ENCODE measurements at regions not wholly inside any gene's neighbourhood (a gene's known extent, or its start where the extent isn't known, plus 50 kb on each side); places are given as distances from the start of the nearest gene placed in this dataset.
"Not testable (repeated sequence)": the region's sequence is repeated elsewhere in the genome, so short reads cannot be mapped to it uniquely, and the experiment has no call there.

GRCh38 chr22:22169923-22170322 is 74.7 kb upstream of the VPREB1 start:
- DNase-seq (ENCODE audit: insufficient read length, low spot score) (no peak), FAIRE-seq (no peak)

- FAIRE-seq (peak; percentile 57), DNase-seq (ENCODE audit: insufficient read length, low spot score) (no peak)
Observed at GRCh38 chr22:22168941-22169867, 75.4 kb upstream of the VPREB1 start.

GRCh38 chr22:22168190-22168940 is 76.2 kb upstream of the VPREB1 start:
- no peak for DNase-seq (ENCODE audit: insufficient read length, low spot score)
- peak; percentile 100 for FAIRE-seq

- DNase-seq (ENCODE audit: insufficient read length, low spot score) (peak; percentile 21), FAIRE-seq (no peak)
Observed at GRCh38 chr22:22167791-22168189, 76.8 kb upstream of the VPREB1 start.

- FAIRE-seq, result peak; percentile 76
Observed at GRCh38 chr22:22166941-22167713, 77.5 kb upstream of the VPREB1 start.

GRCh38 chr22:22165936-22166710 is 78.5 kb upstream of the VPREB1 start:
- no peak for FAIRE-seq
- DNase-seq (ENCODE audit: insufficient read length, low spot score), result no peak

More at GRCh38 chr22:22166941-22167713, 77.5 kb upstream of the VPREB1 start:
- DNase-seq (ENCODE audit: insufficient read length, low spot score), result no peak

- FAIRE-seq, result no peak
- DNase-seq (ENCODE audit: insufficient read length, low spot score), result no peak
Observed at GRCh38 chr22:22164541-22165272, 79.9 kb upstream of the VPREB1 start.

GRCh38 chr22:22161924-22162851 is 82.4 kb upstream of the VPREB1 start:
- FAIRE-seq (peak; percentile 100), DNase-seq (ENCODE audit: insufficient read length, low spot score) (peak; percentile 34)

GRCh38 chr22:22160768-22161167 is 83.8 kb upstream of the VPREB1 start:
- FAIRE-seq, result not testable (repeated sequence)

GRCh38 chr22:22159384-22159783 is 85.2 kb upstream of the VPREB1 start:
- DNase-seq (ENCODE audit: insufficient read length, low spot score), result no peak
- FAIRE-seq, result no peak

More at GRCh38 chr22:22160768-22161167, 83.8 kb upstream of the VPREB1 start:
- not testable (repeated sequence) for DNase-seq (ENCODE audit: insufficient read length, low spot score)

GRCh38 chr22:22158965-22159364 is 85.6 kb upstream of the VPREB1 start:
- DNase-seq (ENCODE audit: insufficient read length, low spot score) (no peak), FAIRE-seq (peak; percentile 48)

GRCh38 chr22:22158207-22158816 is 86.3 kb upstream of the VPREB1 start:
- FAIRE-seq, result peak; percentile 64

GRCh38 chr22:22157348-22157725 is 87.2 kb upstream of the VPREB1 start:
- peak; percentile 14 for DNase-seq (ENCODE audit: insufficient read length, low spot score)
- FAIRE-seq, result no peak

More at GRCh38 chr22:22158207-22158816, 86.3 kb upstream of the VPREB1 start:
- DNase-seq (ENCODE audit: insufficient read length, low spot score), result no peak

GRCh38 chr22:22156716-22157347 is 87.8 kb upstream of the VPREB1 start:
- DNase-seq (ENCODE audit: insufficient read length, low spot score) (peak; percentile 56), FAIRE-seq (peak; percentile 96)

- DNase-seq (ENCODE audit: insufficient read length, low spot score), result no peak
- no peak for FAIRE-seq
Observed at GRCh38 chr22:22156348-22156715, 88.3 kb upstream of the VPREB1 start.

GRCh38 chr22:22155607-22156006 is 89.0 kb upstream of the VPREB1 start:
- DNase-seq (ENCODE audit: insufficient read length, low spot score), result no peak
- no peak for FAIRE-seq

- no peak for DNase-seq (ENCODE audit: insufficient read length, low spot score)
Observed at GRCh38 chr22:22155146-22155545, 89.4 kb upstream of the VPREB1 start.

More at GRCh38 chr22:22155146-22155545, 89.4 kb upstream of the VPREB1 start:
- FAIRE-seq, result no peak
